H9 (cell line): ENCODE measurements at regions not wholly inside any gene's neighbourhood (a gene's known extent, or its start where the extent isn't known, plus 50 kb on each side); places are given as distances from the start of the nearest gene placed in this dataset.

Experiments used
- DNase-seq: peaks from one replicate; pipeline ENCODE4 v3.0.0-alpha.2; 2017
- H2AFZ ChIP-seq: one replicate; pipeline ENCODE4 v1.6.1; 2013; ENCODE audit warnings: mild to moderate bottlenecking, low read length, control low read depth, moderate library complexity
- H2AK5ac ChIP-seq: 2 replicates; pipeline ENCODE4 v1.6.1; 2013; ENCODE audit warnings: low read length, control low read depth, mixed read lengths; ENCODE audit not compliant: insufficient read length
- H2BK120ac ChIP-seq: one replicate; pipeline ENCODE4 v1.6.1; 2013; ENCODE audit warnings: low read depth, mild to moderate bottlenecking, low read length, control low read depth, inconsistent platforms; ENCODE audit not compliant: poor library complexity, severe bottlenecking
- H2BK12ac ChIP-seq: 2 replicates; pipeline ENCODE4 v1.6.1; 2013; ENCODE audit warnings: low read length, control low read depth, mixed read lengths, low read depth; ENCODE audit not compliant: insufficient read length
- H2BK15ac ChIP-seq: 2 replicates; pipeline ENCODE4 v1.6.1; 2013; ENCODE audit warnings: low read depth, low read length, control low read depth
- H2BK20ac ChIP-seq: one replicate; pipeline ENCODE4 v1.6.1; 2013; ENCODE audit warnings: low read depth, mild to moderate bottlenecking, low read length, control low read depth, inconsistent platforms; ENCODE audit not compliant: poor library complexity, severe bottlenecking
- H2BK5ac ChIP-seq: 2 replicates; pipeline ENCODE4 v1.6.1; 2013; ENCODE audit warnings: low read length, control low read depth, mixed read lengths; ENCODE audit not compliant: insufficient read length
- H3K14ac ChIP-seq: 2 replicates; pipeline ENCODE4 v1.6.1; 2013; ENCODE audit warnings: low read length, control low read depth; ENCODE audit not compliant: insufficient read depth
- H3K18ac ChIP-seq: 2 replicates; pipeline ENCODE4 v1.6.1; 2013; ENCODE audit warnings: low read depth, mild to moderate bottlenecking, mixed read lengths, low read length, control low read depth; ENCODE audit not compliant: insufficient read length
- H3K23ac ChIP-seq: 2 replicates; pipeline ENCODE4 v1.6.1; 2013; ENCODE audit warnings: low read length, control low read depth, mixed read lengths, low read depth; ENCODE audit not compliant: insufficient read length
- H3K23me2 ChIP-seq: 2 replicates; pipeline ENCODE4 v1.6.1; 2013; ENCODE audit warnings: low read depth, mild to moderate bottlenecking, mixed read lengths, low read length, control low read depth; ENCODE audit not compliant: insufficient read length, poor library complexity, severe bottlenecking
- H3K27ac ChIP-seq: 2 replicates; pipeline ENCODE4 v1.5.1; 2013; ENCODE audit warnings: low read length, control low read depth, mixed read lengths, low read depth; ENCODE audit not compliant: insufficient read length
- H3K27me3 ChIP-seq: 2 replicates; pipeline ENCODE4 v1.6.1; 2013; ENCODE audit warnings: low read length, control low read depth, inconsistent platforms; ENCODE audit not compliant: insufficient read depth
- H3K4ac ChIP-seq: 2 replicates; pipeline ENCODE4 v1.6.1; 2013; ENCODE audit warnings: low read depth, mild to moderate bottlenecking, control low read depth, inconsistent platforms, low read length, moderate library complexity
- H3K4me1 ChIP-seq: 2 replicates; pipeline ENCODE4 v1.6.1; 2013; ENCODE audit warnings: low read length, control low read depth, inconsistent platforms; ENCODE audit not compliant: insufficient read depth
- H3K4me2 ChIP-seq: 2 replicates; pipeline ENCODE4 v1.6.1; 2013; ENCODE audit warnings: low read length, control low read depth, mixed read lengths; ENCODE audit not compliant: insufficient read length, insufficient read depth
- H3K56ac ChIP-seq: 2 replicates; pipeline ENCODE4 v1.6.1; 2013; ENCODE audit warnings: low read depth, mild to moderate bottlenecking, mixed read lengths, low read length, control low read depth; ENCODE audit not compliant: insufficient read length
- H3K79me1 ChIP-seq: 2 replicates; pipeline ENCODE4 v1.6.1; 2013; ENCODE audit warnings: low read depth, mild to moderate bottlenecking, moderate library complexity, low read length, control low read depth, inconsistent platforms; ENCODE audit not compliant: insufficient read depth, poor library complexity, severe bottlenecking
- H3K79me2 ChIP-seq: 2 replicates; pipeline ENCODE4 v1.6.1; 2013; ENCODE audit warnings: low read length, control low read depth, inconsistent platforms; ENCODE audit not compliant: insufficient read depth
- H3K9ac ChIP-seq: 2 replicates; pipeline ENCODE4 v1.6.1; 2013; ENCODE audit warnings: low read length, control low read depth, mixed read lengths; ENCODE audit not compliant: insufficient read length; ENCODE audit errors: extremely low read depth
- H3K9me3 ChIP-seq: one replicate; pipeline ENCODE4 v1.6.1; 2013; ENCODE audit warnings: low read depth, low read length, inconsistent platforms; ENCODE audit not compliant: control insufficient read depth
- H3T11ph ChIP-seq: one replicate; pipeline ENCODE4 v1.6.1; 2013; ENCODE audit warnings: mild to moderate bottlenecking, low read length, control low read depth, inconsistent platforms
- H4K20me1 ChIP-seq: one replicate; pipeline ENCODE4 v1.6.1; 2013; ENCODE audit not compliant: control insufficient read depth, insufficient read length, insufficient read depth
- H4K5ac ChIP-seq: 2 replicates; pipeline ENCODE4 v1.6.1; 2013; ENCODE audit warnings: low read depth, mild to moderate bottlenecking, mixed read lengths, low read length, control low read depth; ENCODE audit not compliant: insufficient read length
- H4K8ac ChIP-seq: replicated peaks from 2 replicates; pipeline ENCODE4 v1.6.1; 2013; ENCODE audit warnings: low read length, control low read depth, mixed read lengths, low read depth; ENCODE audit not compliant: insufficient read length
- H4K91ac ChIP-seq: 2 replicates; pipeline ENCODE4 v1.6.1; 2013; ENCODE audit warnings: low read depth, mild to moderate bottlenecking, moderate library complexity, mixed read lengths, low read length, control low read depth; ENCODE audit not compliant: insufficient read length
- H3K27ac Mint-ChIP-seq, 3 experiments: 2 replicates in 2 of 3; 3 replicates in 1 of 3; pipeline ENCODE4 v1.8.0; 2020 to 2021; ENCODE audit warnings: mixed read lengths in 3 of 3, mild to moderate bottlenecking in 1 of 3, moderate library complexity in 1 of 3
- H3K27me3 Mint-ChIP-seq: 2 replicates; pipeline ENCODE4 v1.8.0; 2021; ENCODE audit warnings: low read depth, mild to moderate bottlenecking, moderate library complexity, mixed read lengths
- H3K36me3 Mint-ChIP-seq, 3 experiments: 2 replicates in 2 of 3; 3 replicates in 1 of 3; pipeline ENCODE4 v1.8.0; 2020 to 2021; ENCODE audit warnings: low read depth in 3 of 3, mixed read lengths in 3 of 3; ENCODE audit not compliant: insufficient read depth in 1 of 3
- H3K4me1 Mint-ChIP-seq, 2 experiments: 2 replicates each; pipeline ENCODE4 v1.8.0; 2020; ENCODE audit warnings: mixed read lengths in 2 of 2
- H3K4me3 Mint-ChIP-seq, 2 experiments: 2 replicates in 1 of 2; 3 replicates in 1 of 2; pipeline ENCODE4 v1.8.0; 2020 to 2021; ENCODE audit warnings: mild to moderate bottlenecking in 2 of 2, mixed read lengths in 2 of 2, moderate library complexity in 1 of 2
- H3K9me3 Mint-ChIP-seq, 2 experiments: 2 replicates in 1 of 2; 3 replicates in 1 of 2; pipeline ENCODE4 v1.8.0; 2020; ENCODE audit warnings: mild to moderate bottlenecking in 2 of 2, mixed read lengths in 2 of 2, moderate library complexity in 1 of 2
- WGBS: extraction: QIAGEN DNeasy Blood & Tissue Kit; methylation state at CpG from one replicate; pipeline ENCODE4 v1.1.7; 2013; ENCODE audit warnings: missing lambda C conversion rate, low lambda C conversion rate, mixed read lengths; ENCODE audit not compliant: insufficient read length; ENCODE audit errors: extremely low coverage; 5-methylcytosine and 5-hydroxymethylcytosine counted together
- TF ChIP-seq, protein P1 (sequence below): fragments of 200-600 bp; sonication (generic); conservative IDR thresholded peaks from 3 replicates; pipeline ENCODE4 v1.8.0; 2021; ENCODE audit warnings: antibody characterized with exemption, mild to moderate bottlenecking

DNA sequence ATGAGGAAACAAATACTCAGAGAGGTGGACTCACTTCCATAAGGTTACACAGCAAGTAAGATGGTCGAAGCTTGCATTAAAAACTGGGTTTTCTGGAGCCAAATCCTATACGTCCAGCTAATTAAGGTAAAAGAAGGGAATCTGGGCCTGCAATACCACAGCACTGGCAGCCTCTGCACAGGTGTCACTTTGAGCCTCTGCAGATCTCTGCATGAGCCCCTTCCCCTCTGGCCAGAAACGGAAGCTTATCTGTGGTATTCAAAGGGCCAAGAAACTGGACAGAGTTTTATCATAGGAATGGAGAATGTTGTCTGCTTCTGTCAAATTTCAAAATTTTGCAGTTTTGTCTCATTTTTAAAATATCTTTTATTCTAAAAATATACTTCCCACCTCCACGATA lies 76.1 kb downstream of the OSR1 start:
- TF ChIP-seq, protein P1, sequence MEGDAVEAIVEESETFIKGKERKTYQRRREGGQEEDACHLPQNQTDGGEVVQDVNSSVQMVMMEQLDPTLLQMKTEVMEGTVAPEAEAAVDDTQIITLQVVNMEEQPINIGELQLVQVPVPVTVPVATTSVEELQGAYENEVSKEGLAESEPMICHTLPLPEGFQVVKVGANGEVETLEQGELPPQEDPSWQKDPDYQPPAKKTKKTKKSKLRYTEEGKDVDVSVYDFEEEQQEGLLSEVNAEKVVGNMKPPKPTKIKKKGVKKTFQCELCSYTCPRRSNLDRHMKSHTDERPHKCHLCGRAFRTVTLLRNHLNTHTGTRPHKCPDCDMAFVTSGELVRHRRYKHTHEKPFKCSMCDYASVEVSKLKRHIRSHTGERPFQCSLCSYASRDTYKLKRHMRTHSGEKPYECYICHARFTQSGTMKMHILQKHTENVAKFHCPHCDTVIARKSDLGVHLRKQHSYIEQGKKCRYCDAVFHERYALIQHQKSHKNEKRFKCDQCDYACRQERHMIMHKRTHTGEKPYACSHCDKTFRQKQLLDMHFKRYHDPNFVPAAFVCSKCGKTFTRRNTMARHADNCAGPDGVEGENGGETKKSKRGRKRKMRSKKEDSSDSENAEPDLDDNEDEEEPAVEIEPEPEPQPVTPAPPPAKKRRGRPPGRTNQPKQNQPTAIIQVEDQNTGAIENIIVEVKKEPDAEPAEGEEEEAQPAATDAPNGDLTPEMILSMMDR = no peak
- Histone ChIP-seq H3K14ac (no peak overlapping the region), H2BK120ac (no peak overlapping the region), H2BK12ac (no peak overlapping the region), H2BK5ac (no peak overlapping the region), H2BK20ac (no peak overlapping the region), H3K9ac (no peak overlapping the region), H3K56ac (no peak overlapping the region), H3K4me2 (no peak overlapping the region), H4K8ac (no peak overlapping the region), H2BK15ac (no peak overlapping the region), H3K9me3 (no peaks in the 10 kb centered on the region), H4K20me1 (no peaks in the 10 kb centered on the region), H3K79me1 (no peaks in the 10 kb centered on the region), H4K91ac (no peak overlapping the region), H3T11ph (no peak overlapping the region), H2AFZ (no peak overlapping the region), H3K23me2 (no peaks in the 10 kb centered on the region), H3K4ac (no peak overlapping the region), H3K27ac (no peak overlapping the region), H4K5ac (no peak overlapping the region), H3K79me2 (no peaks in the 10 kb centered on the region), H3K18ac (no peak overlapping the region), H2AK5ac (no peak overlapping the region), H3K27me3 (no peaks in the 10 kb centered on the region), H3K23ac (no peak overlapping the region), H3K4me1 (no peaks in the 10 kb centered on the region)
- H3K27ac Mint-ChIP-seq = no peak overlapping the region
- WGBS = no CpG with 5 or more reads among the region's 4 CpGs
- H3K4me3 Mint-ChIP-seq = no peak overlapping the region
- peaks cover 10 to 11% of the 10 kb centered on the region in 2 experiments; a peak in 3 of 4 replicates for H3K4me1 Mint-ChIP-seq
- peaks cover 0 to 3% of the 10 kb centered on the region in 2 experiments; a peak in 3 of 5 replicates for H3K9me3 Mint-ChIP-seq
- DNase-seq = no peak
- H3K27me3 Mint-ChIP-seq = no peaks in the 10 kb centered on the region
- no peaks in the 10 kb centered on the region; a peak in 1 of 7 replicates for H3K36me3 Mint-ChIP-seq
